GM19023 (cell line): ENCODE measurements at regions not wholly inside any gene's neighbourhood (a gene's known extent, or its start where the extent isn't known, plus 50 kb on each side); places are given as distances from the start of the nearest gene placed in this dataset.

Experiments used
- ATAC-seq: cut with Tn5 transposase; IDR thresholded peaks from one replicate; pipeline ENCODE4 v1.9.1; 2021; ENCODE audit warnings: mild to moderate bottlenecking, moderate library complexity; ENCODE audit not compliant: unreplicated experiment

GRCh38 chr13:54836273-54836672 is 1807.7 kb downstream of the OLFM4 start:
- ATAC-seq, result no peak

DNA sequence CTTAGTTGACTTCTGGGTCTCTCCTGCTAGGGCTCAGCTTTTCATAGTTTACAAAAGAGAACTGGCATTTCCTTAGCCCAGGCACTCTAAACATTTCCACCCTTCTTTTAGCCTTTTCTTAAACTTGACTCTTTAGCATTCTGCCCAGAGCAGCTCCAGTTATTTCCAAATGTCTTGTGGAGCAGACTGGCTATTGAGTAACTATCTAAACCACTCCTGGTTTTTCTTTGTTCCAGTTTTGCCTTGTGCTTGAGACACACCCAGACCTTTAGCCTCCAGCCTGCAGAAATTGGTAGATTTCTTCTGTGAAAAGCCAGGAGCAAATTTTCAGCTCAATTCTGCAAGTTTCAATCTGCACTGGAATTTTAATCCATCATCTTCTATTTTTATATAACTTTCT is 1813.1 kb downstream of the OLFM4 start:
- ATAC-seq, result no peak

GRCh38 chr13:54845351-54845965 is 1816.8 kb downstream of the OLFM4 start:
- ATAC-seq, result no peak

DNA sequence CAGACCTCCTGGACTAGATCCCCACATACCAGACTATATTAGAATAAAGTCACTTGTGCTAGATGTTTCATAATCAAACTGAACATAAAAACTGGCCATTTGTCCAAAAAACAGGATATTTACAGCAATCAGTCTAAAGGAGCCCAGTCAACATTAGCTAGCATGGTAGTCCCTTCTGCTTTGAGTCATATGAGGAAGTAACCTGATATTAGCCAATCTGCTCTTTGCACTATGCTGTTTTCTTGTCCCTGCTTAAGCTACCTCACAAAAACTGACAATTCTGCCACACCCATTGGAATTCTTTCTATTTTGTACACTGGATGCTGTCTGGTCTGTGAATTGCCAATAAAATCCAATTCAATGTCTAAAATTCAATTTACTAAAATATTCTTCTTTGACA is 1824.2 kb downstream of the OLFM4 start:
- ATAC-seq, result no peak

DNA sequence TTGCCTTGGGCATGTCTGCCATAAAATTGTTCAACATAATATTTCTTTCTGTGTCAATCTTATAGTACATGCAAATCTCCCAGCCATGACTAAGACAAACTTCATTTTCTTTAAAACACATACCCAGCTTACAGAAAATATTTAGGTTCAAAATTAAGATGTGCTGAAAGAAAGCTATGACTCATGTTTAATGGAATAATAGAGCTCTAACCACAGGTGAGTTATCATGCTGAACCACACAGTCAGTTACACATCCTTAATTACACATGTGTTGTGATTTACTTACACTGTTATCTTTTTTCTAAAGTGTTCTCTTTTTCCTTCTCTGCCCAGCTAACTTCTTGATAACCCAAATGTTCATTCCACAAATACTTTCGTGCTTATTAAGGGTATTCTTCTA is 1831.2 kb downstream of the OLFM4 start:
- no peak for ATAC-seq

- ATAC-seq, result no peak
Observed at GRCh38 chr13:54875111-54875510, 1846.5 kb downstream of the OLFM4 start.

- ATAC-seq, result no peak
Observed at GRCh38 chr13:54879036-54879435, 1850.4 kb downstream of the OLFM4 start.

DNA sequence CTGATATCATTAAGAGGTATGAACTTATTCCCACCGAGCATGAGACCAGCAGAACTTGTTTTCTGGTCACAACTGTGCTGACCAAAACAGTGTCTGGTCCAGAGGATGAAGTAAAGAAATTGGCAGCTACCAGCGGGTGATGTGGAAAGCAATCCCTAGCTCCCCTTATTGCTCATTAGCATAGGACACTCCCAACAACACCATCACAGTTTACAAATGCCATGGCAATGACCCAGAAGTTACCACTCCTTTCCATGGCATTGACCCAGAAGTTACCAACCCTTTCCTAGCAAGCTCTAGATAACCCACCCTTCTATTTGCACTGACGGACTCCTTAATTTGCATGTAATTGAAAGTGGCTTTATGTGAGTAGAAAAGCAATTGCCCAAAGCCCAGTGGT is 1856.1 kb downstream of the OLFM4 start:
- ATAC-seq, result no peak

GRCh38 chr13:54890976-54891375 is 1862.4 kb downstream of the OLFM4 start:
- ATAC-seq, result no peak

- no peak for ATAC-seq
Observed at GRCh38 chr13:54901316-54901715, 1872.7 kb downstream of the OLFM4 start.

DNA sequence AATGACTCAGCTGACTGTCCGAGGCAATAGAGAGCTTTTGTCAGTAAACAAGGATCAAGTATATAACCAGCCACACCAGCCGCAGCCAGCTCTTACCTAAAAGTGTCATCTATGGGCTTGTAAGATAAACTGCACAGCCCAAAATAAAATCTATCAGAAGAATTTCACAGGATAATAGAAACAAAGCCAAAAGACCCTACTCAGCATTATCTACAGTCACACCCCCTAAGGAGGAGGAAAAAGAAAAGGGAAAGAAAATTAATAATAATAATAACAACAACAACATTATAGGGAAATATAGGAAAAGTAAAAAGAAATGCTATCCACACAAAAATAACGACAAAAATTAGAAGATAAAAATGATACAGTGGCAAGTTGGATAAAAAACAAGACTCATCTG is 1883.8 kb downstream of the OLFM4 start:
- ATAC-seq, result no peak

DNA sequence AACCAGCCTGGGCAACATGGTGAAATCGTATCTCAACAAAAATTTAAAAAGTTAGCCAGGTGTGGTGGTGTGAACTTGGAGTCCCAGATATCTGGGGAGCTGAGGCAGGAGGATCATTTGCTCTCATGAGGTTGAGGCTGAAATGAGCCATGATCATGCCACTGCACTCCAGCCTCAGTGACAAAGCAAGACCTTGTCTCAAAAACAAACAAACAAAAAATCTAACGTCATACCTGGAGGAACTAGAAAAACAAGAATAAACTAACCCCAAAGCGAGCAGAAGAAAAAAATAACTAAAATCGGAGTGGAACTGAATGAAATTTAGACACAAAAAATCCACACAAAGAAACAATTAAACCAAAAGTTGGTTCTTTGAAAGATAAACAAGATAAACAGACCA is 1885.1 kb downstream of the OLFM4 start:
- no peak for ATAC-seq

DNA sequence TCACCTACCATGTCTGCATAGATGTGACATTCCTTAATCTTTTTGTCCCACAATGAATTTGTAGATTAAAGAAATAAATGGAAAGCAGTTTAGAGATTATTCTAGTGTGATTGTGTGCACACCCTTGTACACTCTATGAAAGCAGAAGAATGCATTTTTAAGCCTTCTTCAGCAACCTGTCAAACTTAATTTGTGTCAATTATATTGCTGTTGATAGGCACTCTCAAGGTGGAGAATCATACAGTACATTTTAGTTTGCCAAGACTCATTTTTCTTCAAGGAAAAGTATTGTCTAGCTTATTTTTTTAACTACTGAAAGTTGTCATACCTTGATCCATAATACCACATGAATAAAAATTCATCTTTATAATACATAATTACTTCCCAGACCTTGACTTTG is 1898.9 kb downstream of the OLFM4 start:
- no peak for ATAC-seq

GRCh38 chr13:54928071-54928470 is 1899.5 kb downstream of the OLFM4 start:
- no peak for ATAC-seq

- no peak for ATAC-seq
Observed at GRCh38 chr13:54934121-54934520, 1905.5 kb downstream of the OLFM4 start.

DNA sequence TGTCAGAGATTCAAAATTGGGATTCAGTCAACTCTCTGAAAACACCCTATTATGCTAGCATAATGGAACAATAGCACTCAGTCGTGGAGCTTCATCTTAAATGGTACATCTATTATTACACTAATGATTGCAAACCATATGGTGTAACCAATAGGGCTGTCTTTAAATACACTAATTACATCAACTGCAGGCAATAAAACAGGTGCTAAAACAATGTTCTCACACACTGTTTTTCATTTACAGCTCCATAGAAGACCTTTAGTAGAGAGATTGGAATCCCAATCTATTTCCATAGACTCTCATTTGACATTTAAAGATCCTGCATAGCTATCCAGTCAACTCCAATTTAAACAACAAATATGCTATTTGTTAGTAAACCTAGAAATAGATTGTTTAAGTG is 1917.4 kb downstream of the OLFM4 start:
- ATAC-seq, result no peak

GRCh38 chr13:54949735-54950134 is 1921.1 kb downstream of the OLFM4 start:
- no peak for ATAC-seq

- ATAC-seq, result no peak
Observed at GRCh38 chr13:54950546-54950945, 1921.9 kb downstream of the OLFM4 start.

DNA sequence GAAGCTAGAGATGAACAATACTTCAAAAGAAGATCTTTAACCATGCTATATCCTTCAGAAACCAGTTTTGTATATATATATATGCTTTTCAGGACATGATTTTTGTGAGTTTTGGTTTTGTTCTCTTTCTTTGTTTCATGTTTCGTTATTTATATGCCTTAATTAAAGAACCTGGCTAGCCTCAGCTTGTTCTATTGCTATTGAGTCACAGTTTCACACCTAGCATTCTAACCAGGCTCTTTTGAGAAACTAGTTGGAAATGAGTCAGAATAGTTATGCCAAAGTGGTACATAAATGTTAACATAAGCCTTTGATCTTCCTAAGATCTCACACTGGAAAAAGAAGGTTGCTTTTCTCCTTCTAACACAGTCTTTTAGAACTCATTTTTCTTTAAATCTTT is 1925.2 kb downstream of the OLFM4 start:
- no peak for ATAC-seq

- no peak for ATAC-seq
Observed at GRCh38 chr13:54958781-54959180, 1930.2 kb downstream of the OLFM4 start.

- ATAC-seq, result no peak
Observed at GRCh38 chr13:54965881-54966280, 1937.3 kb downstream of the OLFM4 start.

DNA sequence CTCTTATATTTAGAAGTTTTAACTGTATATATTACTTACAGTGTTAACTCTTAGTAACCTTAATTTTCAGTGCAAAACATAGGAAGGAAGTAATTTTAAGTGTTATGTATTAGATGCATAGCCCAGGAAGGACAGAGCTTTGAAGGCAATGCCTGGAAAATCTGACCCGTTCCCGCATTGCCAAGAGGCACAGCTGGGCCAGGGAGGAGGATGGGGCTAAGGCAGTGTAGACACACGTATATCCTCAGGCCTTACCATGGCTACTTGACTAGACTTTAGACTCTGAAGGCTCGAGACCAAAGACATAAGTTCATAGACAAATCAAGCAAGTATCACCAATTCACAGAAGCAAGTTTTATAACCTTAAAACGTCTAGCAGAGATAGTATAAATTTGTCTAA is 1944.2 kb downstream of the OLFM4 start:
- ATAC-seq, result no peak

GRCh38 chr13:54975676-54976075 is 1947.1 kb downstream of the OLFM4 start:
- no peak for ATAC-seq

GRCh38 chr13:54980651-54981050 is 1952.0 kb downstream of the OLFM4 start:
- ATAC-seq, result no peak
